HG03039 (cell line): ENCODE measurements at regions not wholly inside any gene's neighbourhood (a gene's known extent, or its start where the extent isn't known, plus 50 kb on each side); places are given as distances from the start of the nearest gene placed in this dataset.
"Not testable (repeated sequence)": the region's sequence is repeated elsewhere in the genome, so short reads cannot be mapped to it uniquely, and the experiment has no call there.

ENCODE experiments used
- ATAC-seq: cut with Tn5 transposase; IDR thresholded peaks from one replicate; pipeline ENCODE4 v1.9.1; 2021; ENCODE audit warnings: mild to moderate bottlenecking, moderate library complexity; ENCODE audit not compliant: unreplicated experiment

- no peak for ATAC-seq
These were observed 51.9 kb upstream of the PTPRJ start for GRCh38 chr11:47928426-47928825.

GRCh38 chr11:47924184-47924691, 56.1 kb upstream of the PTPRJ start:
- ATAC-seq: no peak

GRCh38 chr11:47923667-47924066, 56.7 kb upstream of the PTPRJ start:
- no peak for ATAC-seq

GRCh38 chr11:47921080-47921555, 59.2 kb upstream of the PTPRJ start:
- not testable (repeated sequence) for ATAC-seq

GRCh38 chr11:47918882-47919495, 61.4 kb upstream of the PTPRJ start:
- no peak for ATAC-seq

- no peak for ATAC-seq
These were observed 62.0 kb upstream of the PTPRJ start for GRCh38 chr11:47918370-47918690.

GRCh38 chr11:47917599-47918369, 62.6 kb upstream of the PTPRJ start:
- no peak for ATAC-seq

GRCh38 chr11:47916361-47916841, 64.0 kb upstream of the PTPRJ start:
- ATAC-seq: no peak

GRCh38 chr11:47915783-47916182, 64.6 kb upstream of the PTPRJ start:
- ATAC-seq: no peak

- ATAC-seq: no peak
These were observed 65.0 kb upstream of the PTPRJ start for GRCh38 chr11:47915374-47915773.

- ATAC-seq: no peak
These were observed 65.6 kb upstream of the PTPRJ start for GRCh38 chr11:47914743-47915142.

GRCh38 chr11:47913529-47914244, 65.5 kb upstream of the NUP160 start:
- ATAC-seq: no peak

GRCh38 chr11:47912843-47913437, 64.8 kb upstream of the NUP160 start:
- ATAC-seq: no peak

GRCh38 chr11:47911149-47911548, 63.0 kb upstream of the NUP160 start:
- no peak for ATAC-seq

- ATAC-seq: no peak
These were observed 60.0 kb upstream of the NUP160 start for GRCh38 chr11:47908198-47908597.

GRCh38 chr11:47907499-47907898, 59.3 kb upstream of the NUP160 start:
- no peak for ATAC-seq

GRCh38 chr11:47906066-47906465, 57.9 kb upstream of the NUP160 start:
- ATAC-seq: no peak

GRCh38 chr11:47905358-47906059, 57.4 kb upstream of the NUP160 start:
- no peak for ATAC-seq

GRCh38 chr11:47904808-47905207, 56.7 kb upstream of the NUP160 start:
- no peak for ATAC-seq

- ATAC-seq: no peak
These were observed 55.9 kb upstream of the NUP160 start for GRCh38 chr11:47904048-47904447.

GRCh38 chr11:47899801-47900200, 51.7 kb upstream of the NUP160 start:
- ATAC-seq: peak; percentile 93
